H1 (cell line): ENCODE measurements at regions not wholly inside any gene's neighbourhood (a gene's known extent, or its start where the extent isn't known, plus 50 kb on each side); places are given as distances from the start of the nearest gene placed in this dataset.

Source experiments
- CTCF ChIA-PET: fragments of 300-600 bp; sonication (Branson Sonifier 250); formaldehyde crosslinking; loops from one replicate; lab custom pipeline; 2021; ENCODE audit not compliant: partially characterized antibody; lab: Charles Lee
- POLR2A ChIA-PET: fragments of 300-600 bp; sonication (Branson Sonifier 250); formaldehyde crosslinking; loops from one replicate; lab custom pipeline; 2021; ENCODE audit warnings: inconsistent platforms; ENCODE audit not compliant: partially characterized antibody; lab: Charles Lee
- DNase-seq, 2 experiments: peaks; one replicate each; pipeline versions ENCODE4 v3.0.0 to v3.0.0-alpha.2; 2010 to 2022; ENCODE audit warnings: low spot score in 2 of 2, low read depth in 1 of 2, mixed read lengths in 1 of 2
- FAIRE-seq: peaks from 2 replicates; lab custom pipeline; 2011; peaks lifted over from hg19 to GRCh38; lab: Jason Lieb, UNC
- H2AFZ ChIP-seq: 2 replicates; pipeline ENCODE4 v1.8.1; 2012; ENCODE audit warnings: low read length, inconsistent platforms
- H2AK5ac ChIP-seq: 2 replicates; pipeline ENCODE4 v1.6.1; 2013; ENCODE audit warnings: low read depth, low read length
- H2BK120ac ChIP-seq: replicated peaks from 2 replicates; pipeline ENCODE3; 2013; ENCODE audit warnings: low read depth, low read length, inconsistent platforms
- H2BK12ac ChIP-seq: 2 replicates; pipeline ENCODE4 v1.6.1; 2013; ENCODE audit warnings: low read depth, low read length
- H2BK15ac ChIP-seq: 2 replicates; pipeline ENCODE4 v1.6.1; 2013; ENCODE audit warnings: low read length
- H2BK20ac ChIP-seq: 2 replicates; pipeline ENCODE4 v1.6.1; 2013; ENCODE audit warnings: low read length
- H2BK5ac ChIP-seq: 2 replicates; pipeline ENCODE4 v1.6.1; 2013; ENCODE audit warnings: low read depth, low read length
- H3K14ac ChIP-seq: 2 replicates; pipeline ENCODE4 v1.6.1; 2013; ENCODE audit warnings: inconsistent platforms; ENCODE audit not compliant: insufficient read length
- H3K18ac ChIP-seq: 2 replicates; pipeline ENCODE4 v1.6.1; 2013; ENCODE audit warnings: low read length; ENCODE audit errors: extremely low read depth
- H3K23ac ChIP-seq: 2 replicates; pipeline ENCODE4 v1.6.1; 2013; ENCODE audit warnings: inconsistent platforms; ENCODE audit not compliant: insufficient read length
- H3K23me2 ChIP-seq: 2 replicates; pipeline ENCODE4 v1.6.1; 2013; ENCODE audit warnings: low read depth, low read length
- H3K27ac ChIP-seq: 2 replicates; pipeline ENCODE4 v1.6.1; 2011; ENCODE audit warnings: low read depth, low read length, inconsistent platforms
- H3K27me3 ChIP-seq, 4 experiments: replicated peaks in 1 of 4; 1 replicate in 1 of 4; 2 replicates in 3 of 4; pipeline versions ENCODE4 v1.6.1 to v1.8.1; 2011 to 2013; ENCODE audit warnings: low read length in 3 of 4, mild to moderate bottlenecking in 3 of 4, inconsistent platforms in 2 of 4, mixed read lengths in 2 of 4, moderate library complexity in 1 of 4; ENCODE audit not compliant: control insufficient read depth in 3 of 4, insufficient read depth in 3 of 4; ENCODE audit errors: extremely low read depth in 1 of 4
- H3K36me3 ChIP-seq, 4 experiments: 2 replicates each; pipeline versions ENCODE4 v1.6.1 to v1.8.1; 2011 to 2013; ENCODE audit warnings: mild to moderate bottlenecking in 4 of 4, low read length in 3 of 4, moderate library complexity in 2 of 4, control low read depth in 1 of 4, inconsistent platforms in 1 of 4; ENCODE audit not compliant: insufficient read depth in 4 of 4, control insufficient read depth in 2 of 4
- H3K4ac ChIP-seq: replicated peaks from 2 replicates; pipeline ENCODE3; 2013; ENCODE audit warnings: low read length, low read depth, mixed read lengths, inconsistent platforms; ENCODE audit not compliant: insufficient read length
- H3K4me1 ChIP-seq, 4 experiments: replicated peaks in 1 of 4; 1 replicate in 1 of 4; 2 replicates in 3 of 4; pipeline versions ENCODE4 v1.6.1 to v1.8.1; 2011 to 2013; ENCODE audit warnings: low read length in 3 of 4, inconsistent platforms in 2 of 4, mixed read lengths in 1 of 4; ENCODE audit not compliant: insufficient read depth in 4 of 4, control insufficient read depth in 3 of 4
- H3K4me2 ChIP-seq, 2 experiments: 2 replicates each; pipeline versions ENCODE4 v1.6.1 to v1.8.1; 2011 to 2013; ENCODE audit warnings: low read depth in 2 of 2, low read length in 2 of 2, control low read depth in 1 of 2, inconsistent platforms in 1 of 2, mild to moderate bottlenecking in 1 of 2; ENCODE audit not compliant: insufficient read depth in 1 of 2
- H3K4me3 ChIP-seq, 4 experiments: fragments of 200-600, 300-600 bp in 1 of 4; sonication (generic), shearing (Covaris generic), sonication (Bioruptor Twin) in 1 of 4; 2 replicates each; pipeline versions ENCODE4 v1.5.1 to v1.8.1; 2011 to 2016; ENCODE audit warnings: low read length in 4 of 4, low read depth in 3 of 4, control low read depth in 2 of 4, inconsistent platforms in 2 of 4, mild to moderate bottlenecking in 2 of 4, mixed read lengths in 1 of 4, moderate library complexity in 1 of 4; ENCODE audit not compliant: insufficient read depth in 2 of 4; ENCODE audit errors: extremely low read depth in 1 of 4
- H3K56ac ChIP-seq: replicated peaks from 2 replicates; pipeline ENCODE3; 2013; ENCODE audit warnings: low read depth, mild to moderate bottlenecking, mixed read lengths, low read length, inconsistent platforms; ENCODE audit not compliant: insufficient read length
- H3K79me1 ChIP-seq: 2 replicates; pipeline ENCODE4 v1.6.1; 2013; ENCODE audit warnings: low read depth, low read length, control low read depth
- H3K79me2 ChIP-seq, 2 experiments: 2 replicates each; pipeline versions ENCODE4 v1.6.1 to v1.8.1; 2012 to 2013; ENCODE audit warnings: low read length in 2 of 2, mild to moderate bottlenecking in 2 of 2, inconsistent platforms in 1 of 2; ENCODE audit not compliant: insufficient read depth in 2 of 2, control insufficient read depth in 1 of 2
- H3K9ac ChIP-seq, 4 experiments: replicated peaks in 1 of 4; 1 replicate in 1 of 4; 2 replicates in 3 of 4; pipeline versions ENCODE4 v1.6.1 to v1.8.1; 2011 to 2013; ENCODE audit warnings: low read depth in 3 of 4, low read length in 3 of 4, control low read depth in 2 of 4, mild to moderate bottlenecking in 2 of 4, moderate library complexity in 2 of 4, inconsistent platforms in 1 of 4; ENCODE audit errors: extremely low read depth in 1 of 4
- H3K9me3 ChIP-seq, 2 experiments: 2 replicates each; pipeline versions ENCODE4 v1.6.1 to v1.8.1; 2012 to 2013; ENCODE audit warnings: mild to moderate bottlenecking in 2 of 2, moderate library complexity in 2 of 2, control low read depth in 1 of 2, inconsistent platforms in 1 of 2, low read depth in 1 of 2, low read length in 1 of 2, mixed read lengths in 1 of 2; ENCODE audit not compliant: insufficient read depth in 2 of 2
- H4K20me1 ChIP-seq, 2 experiments: replicated peaks in 1 of 2; 2 replicates each; pipeline versions ENCODE3 to v1.8.1; 2011 to 2013; ENCODE audit warnings: inconsistent platforms in 2 of 2, low read length in 2 of 2, mild to moderate bottlenecking in 1 of 2; ENCODE audit not compliant: insufficient read depth in 2 of 2, control insufficient read depth in 1 of 2
- H4K5ac ChIP-seq: 2 replicates; pipeline ENCODE4 v1.6.1; 2013; ENCODE audit warnings: low read length, low read depth, mixed read lengths, inconsistent platforms; ENCODE audit not compliant: insufficient read length
- H4K8ac ChIP-seq: 2 replicates; pipeline ENCODE4 v1.8.0; 2013; ENCODE audit warnings: mild to moderate bottlenecking, moderate library complexity, low read length, inconsistent platforms; ENCODE audit not compliant: insufficient read depth; ENCODE audit errors: extremely low read depth
- H4K91ac ChIP-seq: replicated peaks from 2 replicates; pipeline ENCODE3; 2013; ENCODE audit warnings: low read length, mixed read lengths, inconsistent platforms; ENCODE audit not compliant: insufficient read length
- ASH2L ChIP-seq: fragments of 200-600, 300-600 bp; sonication (generic); IDR thresholded peaks from one replicate; pipeline ENCODE4 v1.7.1; 2017; ENCODE audit warnings: low read length
- CREB1 ChIP-seq: IDR thresholded peaks from 2 replicates; pipeline ENCODE4 v1.6.1; 2012; ENCODE audit warnings: inconsistent platforms
- HDAC2 ChIP-seq, 2 experiments: fragments of 300-600 bp in 1 of 2; sonication (generic) in 1 of 2; IDR thresholded peaks; 2 replicates each; pipeline ENCODE4 v1.6.1; 2011 to 2012; ENCODE audit warnings: low read depth in 2 of 2, low read length in 2 of 2, mild to moderate bottlenecking in 2 of 2, moderate library complexity in 2 of 2, borderline replicate concordance in 1 of 2, inconsistent platforms in 1 of 2
- KDM1A ChIP-seq: fragments of 200-600, 300-600 bp; sonication (generic); IDR thresholded peaks from 2 replicates; pipeline ENCODE4 v1.7.1; 2016; ENCODE audit warnings: mild to moderate bottlenecking, low read length, borderline replicate concordance
- RFX5 ChIP-seq: IDR thresholded peaks from 2 replicates; pipeline ENCODE4 v1.6.1; 2011; ENCODE audit warnings: low read depth, low read length, improper control_type of control experiment, borderline replicate concordance
- SIRT6 ChIP-seq: IDR thresholded peaks from one replicate; pipeline ENCODE4 v1.7.1; 2012; ENCODE audit warnings: low read length, inconsistent platforms
- YY1 ChIP-seq: IDR thresholded peaks from 2 replicates; pipeline ENCODE4 v1.6.1; 2011; ENCODE audit warnings: low read depth, mild to moderate bottlenecking, low read length
- WGBS, 2 experiments: shearing (Covaris generic) in 1 of 2; methylation state at CpG; one replicate each; pipeline versions ENCODE4 v1.1.6 to v1.1.7; 2013 to 2015; ENCODE audit warnings: low lambda C conversion rate in 2 of 2, mixed read lengths in 2 of 2, inconsistent platforms in 1 of 2, low coverage in 1 of 2, missing lambda C conversion rate in 1 of 2; ENCODE audit not compliant: insufficient replicate concordance in 2 of 2, insufficient coverage in 1 of 2, insufficient read length in 1 of 2; ENCODE audit errors: extremely low coverage in 1 of 2, missing lambda C conversion rate in 1 of 2; 5-methylcytosine and 5-hydroxymethylcytosine counted together
- TF ChIP-seq, protein P1 (sequence below): IDR thresholded peaks from 2 replicates; pipeline ENCODE4 v1.6.1; 2011; ENCODE audit warnings: low read length, improper control_type of control experiment

DNA sequence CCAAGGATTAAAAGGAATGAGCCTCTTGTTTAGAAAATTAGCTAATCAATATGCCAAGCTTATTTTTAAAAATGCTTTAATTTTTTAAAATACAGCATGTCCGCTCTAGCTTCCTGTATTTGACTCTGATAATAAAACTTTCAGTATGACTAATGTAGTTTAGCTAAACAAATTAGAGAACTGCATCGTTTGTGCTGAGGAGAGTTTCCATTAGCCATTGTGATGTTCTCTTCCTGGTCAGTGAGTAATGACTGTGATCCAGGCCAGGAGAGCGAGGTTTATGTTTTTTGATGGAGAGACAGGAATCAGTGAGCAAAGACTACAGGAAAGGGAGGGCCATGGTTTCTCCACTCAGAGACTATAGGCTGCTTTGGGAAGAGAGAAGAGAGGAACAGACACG is 237.2 kb upstream of the ETAA1 start:
- no peak overlapping the region for H3K14ac ChIP-seq
- no peaks in the 10 kb centered on the region for H3K4me1 ChIP-seq
- H3K23me2 ChIP-seq, result no peaks in the 10 kb centered on the region
- no peak overlapping the region for H3K4me3 ChIP-seq
- no peak overlapping the region for H3K56ac ChIP-seq
- no peak overlapping the region for H2BK12ac ChIP-seq
- no peak overlapping the region for H4K5ac ChIP-seq
- no peak overlapping the region for H3K4me2 ChIP-seq
- no peak overlapping the region for H4K91ac ChIP-seq
- no peak overlapping the region for H2AFZ ChIP-seq
- no peak overlapping the region for H4K8ac ChIP-seq
- DNase-seq (no peak), FAIRE-seq (no peak)
- no peak overlapping the region for H2BK5ac ChIP-seq
- no peaks in the 10 kb centered on the region for H3K9me3 ChIP-seq
- no peak overlapping the region for H2BK120ac ChIP-seq
- no peaks in the 10 kb centered on the region for H3K27me3 ChIP-seq
- no peak for TF ChIP-seq CREB1
- TF ChIP-seq KDM1A, result no peak
- no peak for TF ChIP-seq YY1
- TF ChIP-seq, protein P1, sequence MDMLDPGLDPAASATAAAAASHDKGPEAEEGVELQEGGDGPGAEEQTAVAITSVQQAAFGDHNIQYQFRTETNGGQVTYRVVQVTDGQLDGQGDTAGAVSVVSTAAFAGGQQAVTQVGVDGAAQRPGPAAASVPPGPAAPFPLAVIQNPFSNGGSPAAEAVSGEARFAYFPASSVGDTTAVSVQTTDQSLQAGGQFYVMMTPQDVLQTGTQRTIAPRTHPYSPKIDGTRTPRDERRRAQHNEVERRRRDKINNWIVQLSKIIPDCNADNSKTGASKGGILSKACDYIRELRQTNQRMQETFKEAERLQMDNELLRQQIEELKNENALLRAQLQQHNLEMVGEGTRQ, result no peak
- TF ChIP-seq RFX5, result no peak
- no peak for TF ChIP-seq ASH2L
- TF ChIP-seq SIRT6, result no peak
- TF ChIP-seq HDAC2 (IDR thresholded peaks at IDR 0.05; ENCODE audit: borderline replicate concordance in 1 of 2, low read depth in 2 of 2, low read length in 2 of 2), result no peak
- H2BK20ac ChIP-seq, result no peak overlapping the region
- no peaks in the 10 kb centered on the region for H3K79me2 ChIP-seq
- H2BK15ac ChIP-seq, result no peak overlapping the region
- CTCF ChIA-PET, result no interaction called here
- no peak overlapping the region for H3K18ac ChIP-seq
- no peak overlapping the region for H3K9ac ChIP-seq
- POLR2A ChIA-PET, result no interaction called here
- no peak overlapping the region for H3K23ac ChIP-seq
- no peaks in the 10 kb centered on the region for H4K20me1 ChIP-seq
- no peaks in the 10 kb centered on the region for H3K36me3 ChIP-seq
- no peak overlapping the region for H3K4ac ChIP-seq
- 81% methylated on average over 4 of the region's 4 CpGs; no CpG with 5 or more reads in 1 of the 2 experiments for WGBS, 2 experiments
- no peak overlapping the region for H2AK5ac ChIP-seq
- H3K27ac ChIP-seq, result no peak overlapping the region
- H3K79me1 ChIP-seq, result no peaks in the 10 kb centered on the region
